Skeletal muscle satellite cell (primary cell): ENCODE measurements at regions not wholly inside any gene's neighbourhood (a gene's known extent, or its start where the extent isn't known, plus 50 kb on each side); places are given as distances from the start of the nearest gene placed in this dataset.
"Not testable (repeated sequence)": the region's sequence is repeated elsewhere in the genome, so short reads cannot be mapped to it uniquely, and the experiment has no call there.

Source experiments
- H3K27me3 ChIP-seq: 2 replicates; pipeline ENCODE4 v1.7.0; 2013; ENCODE audit warnings: low read length; ENCODE audit not compliant: control insufficient read depth, insufficient read depth
- H3K36me3 ChIP-seq: 2 replicates; pipeline ENCODE4 v1.7.0; 2013; ENCODE audit warnings: mild to moderate bottlenecking, control low read depth, low read length; ENCODE audit not compliant: insufficient read depth
- H3K4me1 ChIP-seq: 2 replicates; pipeline ENCODE4 v1.7.0; 2013; ENCODE audit warnings: low read length; ENCODE audit not compliant: control insufficient read depth, insufficient read depth
- H3K4me2 ChIP-seq: 2 replicates; pipeline ENCODE4 v1.7.0; 2013; ENCODE audit warnings: mild to moderate bottlenecking, low read length
- H3K4me3 ChIP-seq: 2 replicates; pipeline ENCODE4 v1.7.0; 2013; ENCODE audit warnings: low read length
- H3K9ac ChIP-seq: 2 replicates; pipeline ENCODE4 v1.7.0; 2013; ENCODE audit warnings: mild to moderate bottlenecking, low read depth, low read length, moderate library complexity
- H3K9me3 ChIP-seq: replicated peaks from 2 replicates; pipeline ENCODE4 v1.7.0; 2013; ENCODE audit warnings: mild to moderate bottlenecking, control low read depth, low read length

DNA sequence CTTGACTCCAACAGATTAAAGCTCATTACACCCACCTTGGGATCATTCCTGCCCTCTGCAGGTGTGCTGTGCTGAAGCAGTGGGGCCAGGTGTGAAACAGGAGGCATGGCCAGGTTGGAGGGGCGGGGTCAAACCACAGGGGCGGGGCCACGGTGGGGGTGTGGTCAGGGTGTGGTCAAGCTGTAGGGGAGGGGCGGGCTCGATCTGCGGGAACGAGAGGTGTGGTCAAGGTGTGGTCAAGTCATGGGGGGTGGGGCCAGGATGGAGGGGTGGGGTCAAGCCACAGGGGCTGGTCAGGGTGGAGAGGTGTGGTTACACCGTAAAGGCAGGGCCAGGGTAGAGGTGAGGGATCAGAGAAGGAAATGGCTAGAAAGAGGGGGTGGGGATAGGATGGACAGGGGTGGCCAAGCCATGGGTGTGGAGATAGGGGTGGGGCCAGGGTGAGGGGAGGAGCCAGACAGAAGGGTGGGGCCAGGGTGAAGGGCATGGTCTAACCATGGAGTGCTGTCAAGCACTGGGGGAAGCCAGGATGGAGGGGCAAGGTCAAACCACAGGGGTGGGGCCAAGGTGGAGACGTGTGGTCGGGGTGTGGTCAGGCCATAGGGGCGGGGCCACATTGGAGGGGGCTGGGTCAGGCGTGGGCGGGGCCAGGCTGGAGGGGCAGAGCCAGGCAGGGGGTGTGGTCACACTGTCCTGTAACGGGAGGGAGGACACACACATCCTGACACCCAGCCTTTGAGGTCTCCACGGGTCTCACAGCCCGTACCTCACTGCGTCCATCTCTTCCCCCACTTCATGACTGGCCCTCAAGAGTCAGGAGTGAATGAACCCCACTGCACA lies 270.7 kb downstream of the ADGRD1 start:
- not testable (repeated sequence) for H3K36me3 ChIP-seq, H3K4me2 ChIP-seq, H3K9me3 ChIP-seq, H3K4me1 ChIP-seq, H3K9ac ChIP-seq, H3K4me3 ChIP-seq, H3K27me3 ChIP-seq

- H3K9me3 ChIP-seq, H3K36me3 ChIP-seq, H3K4me1 ChIP-seq, H3K4me2 ChIP-seq, H3K27me3 ChIP-seq, H3K9ac ChIP-seq, H3K4me3 ChIP-seq: not testable (repeated sequence)
Measured at GRCh38 chr12:131225066-131225380, 271.3 kb downstream of the ADGRD1 start.

- Histone ChIP-seq H3K36me3 (no peaks in the 10 kb centered on the region), H3K9ac (no peak overlapping the region), H3K27me3 (no peaks in the 10 kb centered on the region), H3K4me3 (no peak overlapping the region), H3K4me1 (no peaks in the 10 kb centered on the region), H3K9me3 (no peaks in the 10 kb centered on the region), H3K4me2 (no peak overlapping the region)
Measured at GRCh38 chr12:131226345-131227265, 272.9 kb downstream of the ADGRD1 start.

GRCh38 chr12:131227641-131228040 lies 273.9 kb downstream of the ADGRD1 start:
- not testable (repeated sequence) for H3K4me3 ChIP-seq, H3K4me1 ChIP-seq, H3K9me3 ChIP-seq, H3K9ac ChIP-seq, H3K36me3 ChIP-seq, H3K4me2 ChIP-seq, H3K27me3 ChIP-seq

GRCh38 chr12:131229079-131229425 lies 275.3 kb downstream of the ADGRD1 start:
- H3K4me1 ChIP-seq, H3K9me3 ChIP-seq, H3K4me2 ChIP-seq, H3K9ac ChIP-seq, H3K4me3 ChIP-seq, H3K27me3 ChIP-seq, H3K36me3 ChIP-seq: not testable (repeated sequence)

GRCh38 chr12:131229426-131230339 lies 276.0 kb downstream of the ADGRD1 start:
- no peak overlapping the region for H3K4me2 ChIP-seq
- H3K36me3 ChIP-seq, result no peaks in the 10 kb centered on the region
- no peak overlapping the region for H3K9ac ChIP-seq
- no peaks in the 10 kb centered on the region for H3K27me3 ChIP-seq
- no peaks in the 10 kb centered on the region for H3K4me1 ChIP-seq
- H3K9me3 ChIP-seq, result peaks cover 4% of the 10 kb centered on the region
- no peak overlapping the region for H3K4me3 ChIP-seq

DNA sequence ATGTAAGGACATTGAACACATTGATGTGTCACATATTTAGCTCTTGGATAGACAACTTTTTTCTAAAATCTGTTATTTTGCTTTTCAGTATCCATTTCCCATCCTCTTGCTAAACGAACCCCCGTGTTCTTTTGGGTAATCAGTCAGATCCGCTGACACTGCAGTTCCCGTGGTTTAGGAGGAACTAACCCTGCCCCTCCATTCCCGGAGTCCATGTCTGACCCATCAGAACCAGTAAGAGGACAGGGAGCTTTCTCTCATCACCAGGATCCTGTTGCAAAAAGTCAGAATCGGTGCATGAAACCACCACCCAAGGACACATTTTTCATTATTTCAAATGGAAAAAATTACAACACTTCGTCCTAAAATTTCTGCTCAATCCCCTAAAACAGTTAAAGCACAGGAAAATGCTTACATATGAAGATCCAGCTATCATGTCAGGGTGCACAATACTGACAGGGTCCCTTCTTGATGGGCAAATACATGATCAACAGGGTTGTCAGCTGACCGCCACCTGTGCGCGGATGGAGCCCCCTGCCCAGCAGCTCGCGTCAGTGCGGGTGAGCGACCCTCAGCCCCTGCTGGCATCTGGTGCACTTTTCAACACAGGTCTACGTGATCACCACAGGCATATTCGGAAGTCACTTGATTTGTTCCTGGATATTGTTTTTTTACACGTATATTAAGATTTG lies 276.8 kb downstream of the ADGRD1 start:
- Histone ChIP-seq H3K27me3 (no peaks in the 10 kb centered on the region), H3K9me3 (peaks cover 4% of the 10 kb centered on the region), H3K9ac (no peak overlapping the region), H3K4me2 (no peak overlapping the region), H3K36me3 (no peaks in the 10 kb centered on the region), H3K4me3 (no peak overlapping the region), H3K4me1 (no peaks in the 10 kb centered on the region)

- Histone ChIP-seq H3K9ac (no peak overlapping the region), H3K4me2 (no peak overlapping the region), H3K9me3 (peaks cover 4% of the 10 kb centered on the region), H3K4me3 (no peak overlapping the region), H3K27me3 (no peaks in the 10 kb centered on the region), H3K4me1 (no peaks in the 10 kb centered on the region), H3K36me3 (no peaks in the 10 kb centered on the region)
Measured at GRCh38 chr12:131231032-131231980, 277.6 kb downstream of the ADGRD1 start.

DNA sequence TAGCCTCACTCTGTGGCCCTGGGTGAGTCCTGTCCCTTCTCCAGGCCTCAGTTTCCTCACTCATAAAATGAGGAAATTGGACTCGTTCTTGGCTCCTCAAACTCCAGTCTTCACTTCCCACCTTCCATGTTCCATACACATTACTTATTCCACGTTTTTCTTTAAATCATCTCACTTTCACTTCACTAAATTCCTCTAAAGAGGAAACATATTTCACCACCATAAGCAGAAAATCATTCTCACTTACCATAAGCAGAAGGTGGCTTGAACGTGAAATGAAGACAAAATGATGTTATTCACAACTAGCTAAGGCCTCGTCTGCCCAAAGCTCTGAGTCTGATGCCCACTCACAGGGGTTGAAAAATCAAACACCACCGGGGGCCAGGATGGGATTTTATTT lies 278.3 kb downstream of the ADGRD1 start:
- no peaks in the 10 kb centered on the region for H3K36me3 ChIP-seq
- no peak overlapping the region for H3K4me2 ChIP-seq
- no peaks in the 10 kb centered on the region for H3K4me1 ChIP-seq
- peaks cover 4% of the 10 kb centered on the region for H3K9me3 ChIP-seq
- no peak overlapping the region for H3K4me3 ChIP-seq
- H3K27me3 ChIP-seq, result no peaks in the 10 kb centered on the region
- no peak overlapping the region for H3K9ac ChIP-seq

DNA sequence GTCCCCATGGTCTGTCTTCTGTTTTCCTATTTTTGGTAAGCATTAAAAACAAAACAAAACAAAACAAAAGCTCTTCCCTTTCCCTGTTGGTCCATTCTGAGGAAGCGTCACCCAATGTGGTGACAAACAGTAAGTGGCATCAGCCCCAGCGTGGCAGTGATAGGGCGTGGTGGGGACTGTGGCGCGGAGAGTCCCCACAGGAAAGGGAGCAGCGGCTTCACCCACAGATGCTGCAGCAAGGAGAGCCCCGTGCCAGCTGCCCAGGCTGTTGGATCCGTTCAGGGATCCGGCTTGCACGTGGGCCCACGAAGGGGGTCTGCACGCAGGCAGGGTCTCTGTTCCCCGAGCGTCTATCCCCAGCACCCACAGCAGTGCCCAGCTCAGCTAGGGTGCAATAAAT lies 279.2 kb downstream of the ADGRD1 start:
- H3K27me3 ChIP-seq, H3K4me2 ChIP-seq, H3K4me1 ChIP-seq, H3K4me3 ChIP-seq, H3K9me3 ChIP-seq, H3K36me3 ChIP-seq, H3K9ac ChIP-seq: not testable (repeated sequence)
